HT1080 (cell line): ENCODE measurements at regions not wholly inside any gene's neighbourhood (a gene's known extent, or its start where the extent isn't known, plus 50 kb on each side); places are given as distances from the start of the nearest gene placed in this dataset. TPM values are rescaled to one million over a fixed set of nuclear protein-coding genes. Genes with fewer than 3 reads are reported as not detected.
"Not testable (repeated sequence)": the region's sequence is repeated elsewhere in the genome, so short reads cannot be mapped to it uniquely, and the experiment has no call there.

Source experiments
- DNase-seq: peaks from one replicate; pipeline ENCODE4 v3.0.0-alpha.2; 2015; ENCODE audit warnings: low read depth
- small RNA-seq: library from RNA; depleted of rRNA; stranded (forward); fragments of <200 nt; gene quantifications from one replicate; pipeline ENCODE3, GENCODE V24; 2014

- DNase-seq = no peak
Measured at GRCh38 chr20:25848222-25848621, 151.6 kb upstream of the ZNF337 start.

GRCh38 chr20:25844640-25845039 lies 148.0 kb upstream of the ZNF337 start:
- DNase-seq = not testable (repeated sequence)

GRCh38 chr20:25813511-25813910 lies 116.9 kb upstream of the ZNF337 start:
- not testable (repeated sequence) for DNase-seq

- DNase-seq = not testable (repeated sequence)
Measured at GRCh38 chr20:25798174-25798993, 101.7 kb upstream of the ZNF337 start.

GRCh38 chr20:25797062-25797461 lies 100.4 kb upstream of the ZNF337 start:
- DNase-seq = not testable (repeated sequence)

GRCh38 chr20:25777241-25777640 lies 80.6 kb upstream of the ZNF337 start:
- not testable (repeated sequence) for DNase-seq

GRCh38 chr20:25774711-25775110 lies 78.1 kb upstream of the ZNF337 start:
- DNase-seq = not testable (repeated sequence)

GRCh38 chr20:25774203-25774602 lies 77.5 kb upstream of the ZNF337 start:
- DNase-seq = not testable (repeated sequence)

- not testable (repeated sequence) for DNase-seq
Measured at GRCh38 chr20:25772437-25772836, 75.8 kb upstream of the ZNF337 start.

GRCh38 chr20:25771818-25772217 lies 75.2 kb upstream of the ZNF337 start:
- DNase-seq = not testable (repeated sequence)

GRCh38 chr20:25761596-25761995 lies 64.9 kb upstream of the ZNF337 start:
- DNase-seq = no peak

GRCh38 chr20:25761046-25761445 lies 64.4 kb upstream of the ZNF337 start:
- not testable (repeated sequence) for DNase-seq

- DNase-seq = no peak
Measured at GRCh38 chr20:25750765-25751696, 54.4 kb upstream of the ZNF337 start.

- DNase-seq = no peak
Measured at GRCh38 chr20:25750220-25750764, 53.6 kb upstream of the ZNF337 start.

GRCh38 chr20:25749649-25750048 lies 53.0 kb upstream of the ZNF337 start:
- DNase-seq = no peak

Small RNA genes lying in the stretch of these regions (small RNA-seq; reads per million reads assigned to genes)
- not detected for gene CFTRP1
